ENCODE measurements at regions not wholly inside any gene's neighbourhood (a gene's known extent, or its start where the extent isn't known, plus 50 kb on each side); places are given as distances from the start of the nearest gene placed in this dataset.

- TF ChIP-seq POLR2AphosphoS5 (IDR thresholded peaks at IDR 0.05) (no peak), CTCF (IDR thresholded peaks at IDR 0.05) (no peak), POLR2A (IDR thresholded peaks at IDR 0.05) (no peak), EP300 (IDR thresholded peaks at IDR 0.05) (no peak)
Observed at GRCh38 chr2:134035605-134036370, 218.1 kb upstream of the MGAT5 start.

Measured in upper lobe of left lung (tissue), 4 donors.